ENCODE measurements at regions not wholly inside any gene's neighbourhood (a gene's known extent, or its start where the extent isn't known, plus 50 kb on each side); places are given as distances from the start of the nearest gene placed in this dataset.

DNA sequence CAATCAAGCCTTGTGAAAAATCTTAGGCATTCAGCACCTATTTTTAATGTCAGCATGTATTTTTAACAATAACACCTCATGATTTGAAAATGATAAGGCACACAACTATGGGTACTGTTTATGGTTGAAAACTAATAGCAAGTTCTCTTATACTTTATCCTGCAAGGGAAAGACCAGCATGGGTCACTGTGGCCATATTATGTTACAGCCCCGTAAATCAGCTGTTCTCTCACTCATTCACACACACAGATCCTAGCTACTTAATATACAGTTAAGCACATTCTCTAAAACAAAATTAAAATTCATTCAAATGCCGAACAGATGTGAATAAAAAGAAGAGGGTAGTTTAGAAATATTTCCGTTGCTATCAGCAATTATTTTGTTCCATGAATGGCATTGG is 224.4 kb downstream of the OGFRL1 start:
- intact Hi-C loops (cut with DNase I; ENCODE audit: low total_unique reads): loop anchor here (10.0 kb wide), 1 partner anchor 128 kb away; no protein-coding TSS in a partner anchor

DNA sequence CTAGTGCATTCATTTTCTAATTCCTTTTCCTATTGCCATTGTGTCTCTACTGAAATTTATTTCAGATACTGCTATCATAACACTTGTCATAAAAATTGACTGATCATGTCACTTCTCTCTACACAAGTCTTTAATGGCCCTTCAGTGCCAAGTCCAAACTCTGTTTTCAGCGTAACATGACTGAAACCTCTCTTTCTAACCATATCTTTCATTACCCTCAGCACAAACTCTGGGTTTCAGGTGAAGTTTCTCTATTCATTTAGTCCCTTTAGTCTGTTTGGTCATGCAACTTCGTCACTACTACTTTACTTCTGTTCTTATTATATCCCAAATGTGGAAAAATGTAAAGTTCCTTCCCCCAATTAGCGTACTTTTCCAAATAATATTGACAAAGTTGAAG is 234.9 kb downstream of the OGFRL1 start:
- Histone ChIP-seq H3K27ac (no peak overlapping the region), H3K27me3 (no peaks in the 10 kb centered on the region), H3K9me3 (no peaks in the 10 kb centered on the region), H3K4me1 (no peaks in the 10 kb centered on the region), H3K36me3 (no peaks in the 10 kb centered on the region), H3K4me3 (no peak overlapping the region)
- DNase-seq: no peak
- no peak for TF ChIP-seq POLR2A (IDR thresholded peaks at IDR 0.05)
- TF ChIP-seq, protein P1, sequence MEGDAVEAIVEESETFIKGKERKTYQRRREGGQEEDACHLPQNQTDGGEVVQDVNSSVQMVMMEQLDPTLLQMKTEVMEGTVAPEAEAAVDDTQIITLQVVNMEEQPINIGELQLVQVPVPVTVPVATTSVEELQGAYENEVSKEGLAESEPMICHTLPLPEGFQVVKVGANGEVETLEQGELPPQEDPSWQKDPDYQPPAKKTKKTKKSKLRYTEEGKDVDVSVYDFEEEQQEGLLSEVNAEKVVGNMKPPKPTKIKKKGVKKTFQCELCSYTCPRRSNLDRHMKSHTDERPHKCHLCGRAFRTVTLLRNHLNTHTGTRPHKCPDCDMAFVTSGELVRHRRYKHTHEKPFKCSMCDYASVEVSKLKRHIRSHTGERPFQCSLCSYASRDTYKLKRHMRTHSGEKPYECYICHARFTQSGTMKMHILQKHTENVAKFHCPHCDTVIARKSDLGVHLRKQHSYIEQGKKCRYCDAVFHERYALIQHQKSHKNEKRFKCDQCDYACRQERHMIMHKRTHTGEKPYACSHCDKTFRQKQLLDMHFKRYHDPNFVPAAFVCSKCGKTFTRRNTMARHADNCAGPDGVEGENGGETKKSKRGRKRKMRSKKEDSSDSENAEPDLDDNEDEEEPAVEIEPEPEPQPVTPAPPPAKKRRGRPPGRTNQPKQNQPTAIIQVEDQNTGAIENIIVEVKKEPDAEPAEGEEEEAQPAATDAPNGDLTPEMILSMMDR (IDR thresholded peaks at IDR 0.05): no peak
- intact Hi-C loops (cut with DNase I; ENCODE audit: low total_unique reads): no loop called here

More for the DNA sequence above, 224.4 kb downstream of the OGFRL1 start:
- no peaks in the 10 kb centered on the region for H3K9me3 ChIP-seq
- H3K36me3 ChIP-seq: no peaks in the 10 kb centered on the region
- TF ChIP-seq POLR2A (IDR thresholded peaks at IDR 0.05): no peak
- TF ChIP-seq, protein P1 (IDR thresholded peaks at IDR 0.05): no peak
- no peaks in the 10 kb centered on the region for H3K4me1 ChIP-seq
- no peaks in the 10 kb centered on the region for H3K27me3 ChIP-seq
- no peak overlapping the region for H3K27ac ChIP-seq
- DNase-seq: no peak
- no peak overlapping the region for H3K4me3 ChIP-seq

DNA sequence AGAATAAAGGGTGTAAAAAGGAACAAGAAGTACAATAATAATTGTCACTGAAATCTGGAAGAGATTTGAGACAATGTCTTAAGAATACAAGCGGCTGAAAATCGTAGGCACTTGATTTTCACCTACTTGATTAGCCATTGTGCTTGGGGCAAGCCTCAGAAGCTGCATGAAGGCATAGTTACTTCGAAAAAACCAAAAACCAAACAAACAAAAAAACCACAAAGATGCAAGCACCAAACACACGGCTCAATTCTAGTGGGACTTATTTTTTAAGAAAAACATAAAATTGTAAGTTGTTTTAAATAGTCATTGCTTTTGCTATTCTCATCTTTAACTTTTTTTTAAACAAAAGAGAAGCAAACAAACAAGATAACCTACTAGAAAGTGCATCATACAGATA is 235.6 kb downstream of the OGFRL1 start:
- TF ChIP-seq, protein P1 (IDR thresholded peaks at IDR 0.05): no peak
- no peak for TF ChIP-seq POLR2A (IDR thresholded peaks at IDR 0.05)
- Histone ChIP-seq H3K4me3 (no peak overlapping the region), H3K9me3 (no peaks in the 10 kb centered on the region), H3K4me1 (no peaks in the 10 kb centered on the region), H3K36me3 (no peaks in the 10 kb centered on the region), H3K27ac (no peak overlapping the region), H3K27me3 (no peaks in the 10 kb centered on the region)
- intact Hi-C loops (cut with DNase I; ENCODE audit: low total_unique reads): no loop called here
- DNase-seq: no peak

DNA sequence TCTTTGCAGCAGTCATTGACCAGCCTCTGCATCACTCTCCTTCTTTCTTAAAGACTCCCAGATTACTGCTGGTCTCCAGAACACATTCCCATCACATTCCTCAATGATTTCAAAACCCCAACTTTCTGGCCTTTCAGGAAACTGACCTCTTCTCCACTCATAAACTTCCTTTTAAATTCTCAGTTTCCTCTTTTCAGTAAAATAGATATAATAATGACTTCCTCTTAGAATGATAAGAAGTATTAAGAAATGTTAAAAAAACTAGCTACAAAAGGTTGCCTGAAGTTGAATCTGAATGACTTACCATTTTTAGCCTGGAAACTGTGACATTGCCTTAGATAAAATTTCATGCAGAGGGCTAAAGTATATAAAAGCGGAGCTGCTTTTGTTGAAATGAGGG is 239.3 kb downstream of the OGFRL1 start:
- TF ChIP-seq, protein P1 (IDR thresholded peaks at IDR 0.05): no peak
- TF ChIP-seq POLR2A (IDR thresholded peaks at IDR 0.05): no peak
- Histone ChIP-seq H3K4me3 (no peak overlapping the region), H3K27me3 (no peaks in the 10 kb centered on the region), H3K4me1 (no peaks in the 10 kb centered on the region), H3K9me3 (no peaks in the 10 kb centered on the region), H3K36me3 (no peaks in the 10 kb centered on the region), H3K27ac (no peak overlapping the region)
- DNase-seq: no peak
- intact Hi-C loops (cut with DNase I; ENCODE audit: low total_unique reads): no loop called here

DNA sequence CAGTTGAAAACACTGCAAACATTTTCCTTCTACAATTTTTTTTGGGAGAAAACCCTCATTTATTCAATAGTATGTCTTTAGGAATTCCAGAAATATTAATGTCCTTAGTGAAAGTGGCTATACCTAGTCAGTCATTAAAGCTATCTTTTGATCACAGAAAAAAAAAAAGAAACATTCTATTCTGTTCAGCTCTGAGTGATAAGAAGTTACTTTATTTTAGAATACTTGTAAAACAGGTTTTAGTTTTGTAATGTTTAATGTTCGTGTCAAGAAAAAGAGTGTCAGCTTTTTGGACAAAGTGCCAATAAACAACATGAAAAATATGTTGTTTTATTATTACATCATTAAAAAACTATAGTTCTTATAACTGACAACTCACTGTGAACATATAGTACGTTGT is 240.4 kb downstream of the OGFRL1 start:
- no peak overlapping the region for H3K4me3 ChIP-seq
- no peaks in the 10 kb centered on the region for H3K27me3 ChIP-seq
- no peak overlapping the region for H3K27ac ChIP-seq
- no peaks in the 10 kb centered on the region for H3K9me3 ChIP-seq
- intact Hi-C loops (cut with DNase I; ENCODE audit: low total_unique reads): no loop called here
- H3K36me3 ChIP-seq: no peaks in the 10 kb centered on the region
- TF ChIP-seq, protein P1 (IDR thresholded peaks at IDR 0.05): no peak
- no peak for TF ChIP-seq POLR2A (IDR thresholded peaks at IDR 0.05)
- no peaks in the 10 kb centered on the region for H3K4me1 ChIP-seq
- DNase-seq: no peak

Measured in uterus (tissue), 3 donors.